Activated T-cell treated with anti-CD3 and anti-CD28 coated beads, Interleukin-2, amount 50 U/mL, for 4 hours (primary cell): ENCODE measurements at regions not wholly inside any gene's neighbourhood (a gene's known extent, or its start where the extent isn't known, plus 50 kb on each side); places are given as distances from the start of the nearest gene placed in this dataset.

ENCODE experiments used
- ATAC-seq, 2 donors: fragments of 200-7000 bp; cut with Tn5 transposase; one replicate each; pipeline ENCODE4 v1.10.0; 2021
- DNase-seq: peaks from one replicate; pipeline ENCODE4 v3.0.0-alpha.2; 2020
- H3K27me3 Mint-ChIP-seq: one replicate; pipeline ENCODE4 v1.8.0; 2021; ENCODE audit warnings: low read depth, mixed read lengths
- H3K36me3 Mint-ChIP-seq: one replicate; pipeline ENCODE4 v1.8.0; 2022; ENCODE audit warnings: mixed read lengths; ENCODE audit not compliant: insufficient read depth
- H3K4me1 Mint-ChIP-seq: one replicate; pipeline ENCODE4 v1.8.0; 2021; ENCODE audit warnings: low read depth, mixed read lengths
- H3K4me3 Mint-ChIP-seq: one replicate; pipeline ENCODE4 v1.8.0; 2021; ENCODE audit warnings: mild to moderate bottlenecking, moderate library complexity, mixed read lengths
- H3K9me3 Mint-ChIP-seq: one replicate; pipeline ENCODE4 v1.8.0; 2021; ENCODE audit warnings: mixed read lengths

DNA sequence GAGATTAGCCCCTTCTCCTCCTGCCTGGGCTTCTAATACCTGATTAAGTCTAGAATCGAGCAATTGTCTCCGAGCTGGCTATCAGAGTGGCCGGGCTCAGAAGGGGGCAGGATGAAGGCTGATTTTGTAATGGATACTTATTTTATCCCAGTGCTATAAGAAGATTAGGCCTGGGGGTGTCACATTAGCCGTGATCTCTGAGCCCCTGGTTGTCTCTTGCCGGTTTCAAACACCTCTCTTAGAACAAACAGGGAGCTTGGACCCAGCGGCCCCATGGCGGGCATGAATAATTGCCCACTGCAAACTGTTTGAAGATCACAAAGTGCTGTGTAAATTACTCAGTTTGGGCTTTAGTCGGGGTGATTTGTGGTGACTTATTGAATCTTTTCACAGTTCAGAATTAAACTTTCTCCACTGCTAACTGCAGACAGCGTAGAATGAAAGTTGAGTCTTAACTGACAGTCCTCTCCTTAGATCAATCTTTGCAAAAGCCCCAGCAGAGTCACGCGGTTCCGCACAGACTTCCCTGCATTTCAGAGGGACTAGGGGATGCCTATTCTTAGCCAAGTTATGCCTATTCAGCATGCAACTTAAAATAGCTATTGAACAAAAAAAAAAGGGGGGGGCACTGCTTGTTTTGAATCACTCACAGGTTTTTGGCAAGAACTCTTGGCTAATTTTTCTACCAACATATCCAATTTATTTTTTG, 200.6 kb upstream of the IRX1 start:
- no peak for ATAC-seq
- H3K9me3 Mint-ChIP-seq: peaks cover 8% of the 10 kb centered on the region
- H3K4me3 Mint-ChIP-seq: no peak overlapping the region
- no peaks in the 10 kb centered on the region for H3K36me3 Mint-ChIP-seq
- H3K4me1 Mint-ChIP-seq: no peaks in the 10 kb centered on the region
- no peaks in the 10 kb centered on the region for H3K27me3 Mint-ChIP-seq
- no peak for DNase-seq

DNA sequence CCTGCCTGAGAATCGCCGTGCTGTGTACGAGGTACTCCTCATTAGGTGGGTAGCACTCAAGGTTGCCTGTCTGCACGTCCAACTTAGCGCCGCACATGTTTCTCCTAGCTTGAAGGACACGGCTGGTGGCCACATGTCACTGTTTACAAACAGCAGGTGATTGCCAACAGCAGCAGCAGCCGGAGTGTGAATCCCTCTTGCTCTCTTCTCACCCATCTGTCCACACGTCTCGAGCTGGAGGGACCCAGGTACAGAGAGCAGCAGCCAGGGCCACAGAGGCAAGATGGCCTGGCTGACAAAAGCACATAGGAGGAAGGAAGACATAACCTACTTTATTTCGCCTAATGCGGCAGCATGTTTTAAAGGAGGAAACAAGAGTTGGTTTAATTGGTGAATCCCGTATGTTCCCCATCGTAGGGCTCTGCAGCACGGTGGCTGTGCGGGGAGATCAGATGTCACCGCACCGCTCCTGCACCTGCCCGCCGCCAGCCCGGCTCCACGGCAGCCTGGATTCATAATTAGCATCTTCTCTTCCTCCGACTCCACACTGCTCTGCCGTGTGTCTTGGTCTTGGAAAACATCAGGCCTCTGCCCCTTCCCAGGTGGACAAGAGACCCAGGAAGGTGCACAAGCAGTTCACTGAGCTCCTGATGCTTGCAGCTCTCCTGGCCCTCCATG, 201.6 kb upstream of the IRX1 start:
- Mint-ChIP-seq H3K4me1 (no peaks in the 10 kb centered on the region), H3K9me3 (peaks cover 2% of the 10 kb centered on the region), H3K27me3 (no peaks in the 10 kb centered on the region), H3K36me3 (no peaks in the 10 kb centered on the region), H3K4me3 (no peak overlapping the region)
- no peak for ATAC-seq
- no peak for DNase-seq

GRCh38 chr5:3393122-3393919, 202.3 kb upstream of the IRX1 start:
- ATAC-seq (no peak), DNase-seq (no peak)
- H3K4me1 Mint-ChIP-seq: no peaks in the 10 kb centered on the region
- no peaks in the 10 kb centered on the region for H3K36me3 Mint-ChIP-seq
- H3K4me3 Mint-ChIP-seq: no peak overlapping the region
- no peaks in the 10 kb centered on the region for H3K27me3 Mint-ChIP-seq
- H3K9me3 Mint-ChIP-seq: no peaks in the 10 kb centered on the region

DNA sequence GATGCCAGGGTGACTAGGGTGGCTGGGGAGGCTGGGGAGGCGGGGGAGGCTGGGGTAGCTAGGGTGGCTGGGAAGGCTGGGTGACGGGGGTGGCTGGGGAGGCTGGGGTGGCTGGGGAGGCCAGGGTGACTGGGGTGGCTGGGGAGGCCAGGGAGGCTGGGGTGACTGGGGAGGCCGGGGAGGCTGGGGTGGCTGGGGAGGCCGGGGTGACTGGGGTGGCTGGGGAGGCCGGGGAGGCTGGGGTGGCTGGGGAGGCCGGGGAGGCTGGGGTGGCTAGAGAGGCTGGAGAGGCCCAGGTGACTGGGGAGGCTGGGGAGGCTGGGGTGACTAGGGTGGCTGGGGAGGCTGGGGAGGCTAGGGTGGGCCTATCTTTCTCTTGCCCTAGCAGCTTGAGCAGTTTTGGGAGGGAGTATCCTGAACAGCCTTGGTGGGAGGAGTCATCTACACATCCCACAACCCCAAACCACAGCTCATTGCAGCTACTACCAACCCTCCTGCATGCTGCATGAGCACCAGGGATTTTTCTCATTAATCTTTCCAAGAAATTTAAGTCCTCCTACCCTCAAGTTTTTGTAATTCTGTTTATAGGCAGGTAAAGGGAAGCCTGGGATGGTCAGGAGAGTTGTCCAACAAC, 203.2 kb upstream of the IRX1 start:
- ATAC-seq (no peak), DNase-seq (no peak)
- H3K27me3 Mint-ChIP-seq: no peaks in the 10 kb centered on the region
- H3K4me3 Mint-ChIP-seq: no peak overlapping the region
- no peaks in the 10 kb centered on the region for H3K9me3 Mint-ChIP-seq
- H3K4me1 Mint-ChIP-seq: no peaks in the 10 kb centered on the region
- H3K36me3 Mint-ChIP-seq: no peaks in the 10 kb centered on the region

DNA sequence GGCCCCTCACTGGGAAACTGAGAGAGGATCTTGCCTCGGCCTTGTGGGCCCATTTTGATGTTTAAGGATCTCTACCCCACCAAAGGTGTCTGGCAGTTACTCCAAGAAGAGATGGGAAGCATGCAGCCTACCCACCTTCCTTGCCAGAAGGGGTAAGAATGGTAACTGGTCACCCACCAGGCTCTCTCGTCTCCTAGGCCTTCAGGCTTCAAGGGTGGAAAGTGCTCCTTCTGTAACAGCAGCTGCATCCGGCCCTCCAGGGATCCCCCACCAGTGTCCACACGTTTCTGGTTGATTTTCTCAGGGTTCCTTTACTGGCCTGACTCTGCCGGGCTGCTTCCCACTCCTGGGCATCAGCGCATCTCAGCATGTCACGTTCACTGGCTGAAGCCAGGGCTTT, 204.4 kb upstream of the IRX1 start:
- Mint-ChIP-seq H3K4me1 (no peaks in the 10 kb centered on the region), H3K9me3 (no peaks in the 10 kb centered on the region), H3K36me3 (no peaks in the 10 kb centered on the region), H3K4me3 (no peak overlapping the region), H3K27me3 (no peaks in the 10 kb centered on the region)
- DNase-seq: no peak
- no peak for ATAC-seq

DNA sequence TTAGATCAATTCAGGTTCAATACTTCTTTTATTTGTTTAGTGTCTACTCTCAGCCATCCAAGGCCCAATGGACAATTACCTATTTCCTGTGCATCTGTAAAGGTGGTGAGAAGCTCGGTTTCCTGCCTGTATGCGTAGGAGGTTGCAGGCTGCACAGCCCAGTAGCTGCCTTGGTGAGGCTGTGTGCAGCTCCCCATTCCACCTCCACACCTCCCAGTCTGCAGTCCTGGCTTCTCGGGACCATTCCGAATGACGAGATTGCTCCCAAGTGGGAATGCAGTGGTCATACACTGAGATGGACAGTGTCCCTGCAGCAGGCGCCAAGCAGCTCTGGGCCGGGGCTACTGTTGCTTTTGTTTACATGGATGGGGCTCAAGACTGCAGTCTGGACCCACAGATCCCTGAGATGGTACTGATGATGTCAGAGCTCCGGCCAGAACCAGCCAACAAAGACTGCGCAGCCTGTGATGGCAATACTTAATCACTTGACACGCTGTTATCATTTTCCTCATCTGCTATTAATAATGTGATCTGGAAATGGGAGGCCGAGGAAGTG, 206.1 kb upstream of the IRX1 start:
- DNase-seq (no peak), ATAC-seq (no peak)
- no peaks in the 10 kb centered on the region for H3K36me3 Mint-ChIP-seq
- no peaks in the 10 kb centered on the region for H3K27me3 Mint-ChIP-seq
- H3K4me3 Mint-ChIP-seq: no peak overlapping the region
- no peaks in the 10 kb centered on the region for H3K9me3 Mint-ChIP-seq
- no peaks in the 10 kb centered on the region for H3K4me1 Mint-ChIP-seq

DNA sequence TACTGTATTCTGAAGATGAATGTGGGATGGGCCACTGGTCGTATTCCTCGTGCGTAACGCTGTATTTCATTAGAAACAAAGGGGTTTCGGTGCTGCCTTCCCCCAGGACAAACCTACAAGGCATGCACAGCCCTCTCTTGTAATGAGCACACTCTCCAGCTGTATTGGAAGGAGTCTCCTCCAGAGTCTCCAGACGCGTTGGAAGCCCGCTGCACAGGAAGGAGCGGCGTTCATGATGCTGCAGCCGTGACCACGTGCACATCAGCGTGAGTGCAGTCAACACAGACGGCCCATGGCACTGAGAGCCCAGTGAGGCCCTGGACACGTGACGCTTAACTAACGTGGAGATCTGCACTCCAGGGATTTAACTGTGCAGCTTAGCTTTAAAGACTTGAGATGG, 209.0 kb upstream of the IRX1 start:
- no peaks in the 10 kb centered on the region for H3K27me3 Mint-ChIP-seq
- H3K4me1 Mint-ChIP-seq: no peaks in the 10 kb centered on the region
- no peaks in the 10 kb centered on the region for H3K36me3 Mint-ChIP-seq
- DNase-seq: no peak
- H3K9me3 Mint-ChIP-seq: peaks cover 5% of the 10 kb centered on the region
- ATAC-seq: no peak
- H3K4me3 Mint-ChIP-seq: no peak overlapping the region

- peaks cover 5% of the 10 kb centered on the region for H3K9me3 Mint-ChIP-seq
Observed at GRCh38 chr5:3385991-3386519, 209.6 kb upstream of the IRX1 start.

DNA sequence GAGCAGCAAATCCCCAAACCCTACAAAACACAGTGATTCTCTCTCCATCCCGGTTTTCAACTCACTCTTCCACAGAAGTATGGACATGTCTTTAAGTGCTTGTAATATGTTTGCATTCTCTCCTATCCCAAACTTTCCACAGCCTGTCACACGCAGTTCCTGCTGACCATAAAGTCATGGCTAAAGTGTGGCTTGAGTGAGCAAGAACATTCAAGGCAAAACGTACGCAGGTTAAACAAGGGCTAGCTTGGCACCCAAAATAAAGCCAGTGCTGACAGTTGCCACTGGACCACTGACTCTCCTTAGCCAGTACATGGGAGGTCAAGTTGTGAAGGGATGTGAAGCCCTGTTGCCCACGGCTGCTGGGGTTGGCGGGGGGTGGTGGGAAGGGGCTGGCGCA, 211.1 kb upstream of the IRX1 start:
- no peak for ATAC-seq
- Mint-ChIP-seq H3K4me1 (no peaks in the 10 kb centered on the region), H3K9me3 (peaks cover 5% of the 10 kb centered on the region)

More at GRCh38 chr5:3385991-3386519, 209.6 kb upstream of the IRX1 start:
- H3K4me3 Mint-ChIP-seq: no peak overlapping the region
- no peaks in the 10 kb centered on the region for H3K27me3 Mint-ChIP-seq
- ATAC-seq (no peak), DNase-seq (no peak)
- H3K36me3 Mint-ChIP-seq: no peaks in the 10 kb centered on the region
- H3K4me1 Mint-ChIP-seq: no peaks in the 10 kb centered on the region

DNA sequence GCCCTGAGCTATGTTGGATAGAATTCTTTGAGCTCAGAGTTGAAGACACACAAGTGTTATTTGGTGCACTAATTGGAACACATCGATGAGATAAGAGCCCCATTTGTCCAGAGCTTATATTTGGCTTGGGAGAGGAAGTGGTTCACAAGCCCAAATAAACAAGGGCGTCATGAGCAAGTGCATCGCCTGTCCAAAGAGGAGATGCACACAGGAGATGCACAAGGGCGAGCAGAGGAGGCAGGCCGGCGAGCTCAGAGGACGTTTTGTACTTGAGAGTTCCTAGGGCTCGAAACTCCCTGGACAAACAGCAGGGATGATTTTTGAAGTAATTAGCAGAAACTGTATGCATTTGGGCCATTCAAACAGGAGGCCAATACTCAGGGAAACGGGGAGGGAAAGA, 212.8 kb upstream of the IRX1 start:
- DNase-seq (no peak), ATAC-seq (no peak)
- Mint-ChIP-seq H3K27me3 (no peaks in the 10 kb centered on the region), H3K9me3 (peaks cover 5% of the 10 kb centered on the region), H3K36me3 (no peaks in the 10 kb centered on the region), H3K4me3 (no peak overlapping the region), H3K4me1 (no peaks in the 10 kb centered on the region)

More for the DNA sequence above, 211.1 kb upstream of the IRX1 start:
- Mint-ChIP-seq H3K4me3 (no peak overlapping the region), H3K27me3 (no peaks in the 10 kb centered on the region), H3K36me3 (no peaks in the 10 kb centered on the region)
- no peak for DNase-seq

GRCh38 chr5:3382151-3382550, 213.5 kb upstream of the IRX1 start:
- no peak overlapping the region for H3K4me3 Mint-ChIP-seq
- no peak for DNase-seq
- H3K27me3 Mint-ChIP-seq: no peaks in the 10 kb centered on the region
- no peaks in the 10 kb centered on the region for H3K36me3 Mint-ChIP-seq
- H3K4me1 Mint-ChIP-seq: no peaks in the 10 kb centered on the region
- no peak for ATAC-seq
- H3K9me3 Mint-ChIP-seq: peaks cover 10% of the 10 kb centered on the region

- no peak for ATAC-seq
- H3K9me3 Mint-ChIP-seq: peaks cover 10% of the 10 kb centered on the region
- no peaks in the 10 kb centered on the region for H3K27me3 Mint-ChIP-seq
- H3K4me3 Mint-ChIP-seq: no peak overlapping the region
- no peaks in the 10 kb centered on the region for H3K4me1 Mint-ChIP-seq
- no peaks in the 10 kb centered on the region for H3K36me3 Mint-ChIP-seq
- DNase-seq: no peak
Observed at GRCh38 chr5:3381206-3381825, 214.3 kb upstream of the IRX1 start.

DNA sequence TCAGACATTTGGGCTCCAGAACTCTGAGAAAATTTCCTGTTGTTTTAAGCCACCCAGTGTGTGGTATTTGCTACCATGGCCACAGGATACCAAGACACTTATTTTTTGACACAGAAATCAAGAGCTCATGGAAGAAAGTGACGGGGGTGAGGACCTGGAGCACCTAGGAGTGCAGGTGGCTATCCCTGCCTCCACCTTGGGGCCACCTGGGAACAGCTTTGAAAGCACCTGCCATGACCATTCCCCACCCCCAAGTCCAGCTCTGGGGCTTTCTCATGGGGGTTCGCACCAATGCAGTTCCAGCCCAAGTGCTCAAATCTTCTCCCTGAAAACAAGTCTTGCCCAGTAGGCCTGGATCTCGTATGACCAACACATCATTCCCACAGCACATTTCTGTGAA, 214.9 kb upstream of the IRX1 start:
- H3K27me3 Mint-ChIP-seq: no peaks in the 10 kb centered on the region

GRCh38 chr5:3377831-3378230, 217.8 kb upstream of the IRX1 start:
- H3K27me3 Mint-ChIP-seq: no peaks in the 10 kb centered on the region
- ATAC-seq (no peak), DNase-seq (no peak)
- no peak overlapping the region for H3K4me3 Mint-ChIP-seq
- peaks cover 13% of the 10 kb centered on the region for H3K9me3 Mint-ChIP-seq
- H3K4me1 Mint-ChIP-seq: no peaks in the 10 kb centered on the region
- H3K36me3 Mint-ChIP-seq: no peaks in the 10 kb centered on the region

More for the DNA sequence above, 214.9 kb upstream of the IRX1 start:
- no peak for ATAC-seq
- H3K4me1 Mint-ChIP-seq: no peaks in the 10 kb centered on the region
- H3K36me3 Mint-ChIP-seq: no peaks in the 10 kb centered on the region
- DNase-seq: no peak
- no peak overlapping the region for H3K4me3 Mint-ChIP-seq
- peaks cover 14% of the 10 kb centered on the region for H3K9me3 Mint-ChIP-seq
